Skeletal muscle tissue (tissue), 3 donors: ENCODE measurements at regions not wholly inside any gene's neighbourhood (a gene's known extent, or its start where the extent isn't known, plus 50 kb on each side); places are given as distances from the start of the nearest gene placed in this dataset.

Source experiments
- H3K27ac ChIP-seq: one replicate; pipeline ENCODE4 v1.7.0; 2013; ENCODE audit warnings: mild to moderate bottlenecking, low read depth, low read length, inconsistent platforms
- H3K27me3 ChIP-seq, 3 donors: one replicate each; pipeline ENCODE4 v1.7.0; 2013; ENCODE audit warnings: low read length in 3 of 3; ENCODE audit not compliant: control insufficient read depth in 3 of 3, insufficient read depth in 3 of 3
- H3K36me3 ChIP-seq, 3 donors: one replicate each; pipeline ENCODE4 v1.7.0; 2013; ENCODE audit warnings: low read length in 3 of 3; ENCODE audit not compliant: control insufficient read depth in 3 of 3, insufficient read depth in 3 of 3
- H3K4me1 ChIP-seq, 3 donors: one replicate each; pipeline ENCODE4 v1.7.0; 2013; ENCODE audit warnings: low read length in 3 of 3, mild to moderate bottlenecking in 3 of 3; ENCODE audit not compliant: control insufficient read depth in 3 of 3, insufficient read depth in 3 of 3
- H3K4me3 ChIP-seq, 3 donors: one replicate each; pipeline ENCODE4 v1.7.0; 2013; ENCODE audit warnings: low read length in 3 of 3
- H3K9ac ChIP-seq, 3 donors: one replicate each; pipeline ENCODE4 v1.7.0; 2013; ENCODE audit warnings: low read length in 3 of 3, mild to moderate bottlenecking in 3 of 3, moderate library complexity in 2 of 3, low read depth in 1 of 3
- H3K9me3 ChIP-seq, 3 donors: one replicate each; pipeline ENCODE4 v1.7.0; 2013; ENCODE audit warnings: low read length in 3 of 3; ENCODE audit not compliant: control insufficient read depth in 3 of 3
- donor health status: Osteomylitis.

DNA sequence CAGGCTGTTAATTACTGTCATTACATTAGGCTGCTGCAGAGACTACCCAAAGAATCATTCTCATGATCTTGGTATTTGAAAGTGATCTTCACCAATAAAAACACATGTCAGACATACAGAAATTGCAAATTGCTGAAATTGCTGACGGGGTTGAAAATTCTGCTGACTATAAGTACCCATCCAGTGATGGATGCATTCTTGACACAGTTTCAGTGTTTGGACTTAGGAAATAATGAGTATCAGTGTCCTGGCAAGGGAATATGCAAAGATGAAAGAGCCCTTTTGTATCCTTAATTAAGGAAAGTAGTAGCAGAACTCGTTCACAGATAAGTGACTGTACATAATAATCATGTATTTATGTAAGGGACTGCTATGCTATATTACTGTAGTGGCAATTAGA lies 221.1 kb upstream of the ATP5MC3 start:
- Histone ChIP-seq H3K9ac (no peak overlapping the region), H3K27me3 (peaks cover 0 to 2% (median 0%) of the 10 kb centered on the region in 3 donors), H3K36me3 (no peaks in the 10 kb centered on the region), H3K4me1 (no peaks in the 10 kb centered on the region), H3K27ac (no peak overlapping the region), H3K9me3 (no peaks in the 10 kb centered on the region), H3K4me3 (no peak overlapping the region)

- no peaks in the 10 kb centered on the region for H3K4me1 ChIP-seq
- no peak overlapping the region for H3K9ac ChIP-seq
- peaks cover 0 to 2% (median 0%) of the 10 kb centered on the region in 3 donors for H3K27me3 ChIP-seq
- H3K4me3 ChIP-seq: no peak overlapping the region
- no peaks in the 10 kb centered on the region for H3K36me3 ChIP-seq
- no peak overlapping the region for H3K27ac ChIP-seq
- no peaks in the 10 kb centered on the region for H3K9me3 ChIP-seq
Measured at GRCh38 chr2:175401956-175402469, 220.5 kb upstream of the ATP5MC3 start.

GRCh38 chr2:175400975-175401374 lies 219.5 kb upstream of the ATP5MC3 start:
- Histone ChIP-seq H3K4me3 (no peak overlapping the region), H3K36me3 (no peaks in the 10 kb centered on the region), H3K4me1 (no peaks in the 10 kb centered on the region), H3K27me3 (peaks cover 0 to 2% (median 0%) of the 10 kb centered on the region in 3 donors), H3K27ac (no peak overlapping the region), H3K9ac (no peak overlapping the region), H3K9me3 (no peaks in the 10 kb centered on the region)

DNA sequence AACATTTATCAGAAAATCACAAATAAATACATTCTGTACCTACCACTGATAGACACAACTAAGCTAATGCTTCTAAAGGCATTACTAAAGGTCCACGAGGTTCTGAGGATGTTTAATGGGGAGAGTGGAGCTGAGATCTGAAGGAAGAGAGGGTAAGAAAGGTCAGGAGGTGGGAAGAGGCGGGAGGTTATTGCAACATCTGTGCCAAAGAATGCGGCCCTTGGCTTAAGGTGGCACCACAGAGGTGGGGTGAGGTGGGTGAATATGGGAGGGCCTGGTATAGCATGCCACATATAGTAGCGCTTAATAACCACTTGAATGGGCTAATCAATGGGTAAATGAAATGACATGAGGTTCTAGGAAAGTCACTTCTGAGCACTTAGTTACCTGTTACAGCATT lies 217.8 kb upstream of the ATP5MC3 start:
- peaks cover 0 to 2% (median 0%) of the 10 kb centered on the region in 3 donors for H3K27me3 ChIP-seq
- H3K36me3 ChIP-seq: no peaks in the 10 kb centered on the region

DNA sequence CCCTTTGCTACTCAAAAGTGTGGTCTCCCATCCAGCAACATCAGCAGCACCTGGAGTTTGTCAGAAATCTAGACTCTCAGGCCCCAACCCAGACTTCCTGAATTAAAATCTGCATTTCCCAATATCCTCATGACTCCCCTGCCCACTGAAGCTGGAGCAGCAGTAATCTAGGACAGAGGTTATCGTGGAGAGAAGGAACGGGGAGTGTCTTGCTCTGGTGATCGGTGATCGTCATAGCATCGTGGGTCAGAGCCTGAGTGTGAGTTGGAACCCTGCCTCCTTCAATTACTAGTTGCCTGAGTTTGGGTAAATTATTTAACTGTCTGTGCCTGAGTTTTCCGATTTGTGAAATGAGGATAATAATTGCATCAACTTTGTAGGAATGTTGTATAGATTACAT lies 217.3 kb upstream of the ATP5MC3 start:
- Histone ChIP-seq H3K36me3 (no peaks in the 10 kb centered on the region), H3K9me3 (no peaks in the 10 kb centered on the region), H3K4me1 (no peaks in the 10 kb centered on the region), H3K27me3 (peaks cover 0 to 2% (median 0%) of the 10 kb centered on the region in 3 donors), H3K27ac (no peak overlapping the region), H3K9ac (no peak overlapping the region), H3K4me3 (no peak overlapping the region)

More for the DNA sequence above, 217.8 kb upstream of the ATP5MC3 start:
- Histone ChIP-seq H3K27ac (no peak overlapping the region), H3K4me1 (no peaks in the 10 kb centered on the region), H3K9ac (no peak overlapping the region), H3K9me3 (no peaks in the 10 kb centered on the region), H3K4me3 (no peak overlapping the region)

DNA sequence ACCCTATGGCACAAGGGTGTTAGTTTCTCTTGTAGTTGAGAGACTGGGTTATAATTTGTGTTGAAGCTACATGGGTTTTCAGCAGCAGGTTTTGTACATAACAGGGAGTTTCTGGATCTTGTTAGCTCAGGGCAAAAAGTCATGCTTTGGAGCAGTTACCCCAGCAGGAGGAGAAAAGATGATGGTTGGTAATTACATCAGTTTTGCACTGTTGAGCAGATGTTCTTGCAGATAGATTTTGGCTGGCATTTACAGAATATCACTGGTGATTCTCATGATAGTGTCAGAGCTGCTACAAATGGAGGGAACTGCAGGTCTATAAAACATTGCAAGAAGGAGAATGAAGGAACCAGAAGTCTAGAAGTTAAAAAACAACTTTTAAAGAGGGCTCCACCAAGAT lies 215.2 kb upstream of the ATP5MC3 start:
- H3K36me3 ChIP-seq: no peaks in the 10 kb centered on the region
- H3K4me1 ChIP-seq: no peaks in the 10 kb centered on the region
- H3K9me3 ChIP-seq: no peaks in the 10 kb centered on the region
- no peak overlapping the region for H3K9ac ChIP-seq
- peaks cover 0 to 2% (median 0%) of the 10 kb centered on the region in 3 donors for H3K27me3 ChIP-seq
- no peak overlapping the region for H3K27ac ChIP-seq
- H3K4me3 ChIP-seq: no peak overlapping the region

DNA sequence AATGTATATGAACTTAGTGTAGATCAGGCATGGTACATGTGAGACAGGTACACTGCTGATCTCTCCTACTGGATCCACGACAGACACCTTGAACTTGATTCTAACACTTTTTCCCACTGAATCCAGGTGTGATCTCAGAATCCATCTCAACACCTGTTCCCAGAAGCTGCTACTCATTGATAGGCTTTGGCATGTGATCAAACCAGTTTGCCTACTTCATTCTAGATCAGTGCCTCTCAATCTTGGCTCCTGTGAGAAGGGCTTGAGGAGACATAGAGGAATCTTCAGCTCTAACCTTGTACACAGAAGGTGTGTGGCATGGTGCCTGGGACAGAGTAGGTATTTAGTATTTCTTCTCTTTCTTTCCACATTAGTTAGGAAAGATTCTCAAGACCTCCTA lies 212.3 kb upstream of the ATP5MC3 start:
- Histone ChIP-seq H3K36me3 (no peaks in the 10 kb centered on the region), H3K9ac (no peak overlapping the region), H3K27me3 (no peaks in the 10 kb centered on the region), H3K27ac (no peak overlapping the region), H3K9me3 (no peaks in the 10 kb centered on the region), H3K4me1 (no peaks in the 10 kb centered on the region), H3K4me3 (no peak overlapping the region)

- H3K27me3 ChIP-seq: no peaks in the 10 kb centered on the region
- peaks cover 0 to 4% (median 2%) of the 10 kb centered on the region in 3 donors for H3K9me3 ChIP-seq
- H3K36me3 ChIP-seq: no peaks in the 10 kb centered on the region
Measured at GRCh38 chr2:175383286-175383685, 201.8 kb upstream of the ATP5MC3 start.

GRCh38 chr2:175373729-175374128 lies 192.2 kb upstream of the ATP5MC3 start:
- Histone ChIP-seq H3K9ac (no peak overlapping the region), H3K36me3 (no peaks in the 10 kb centered on the region), H3K9me3 (no peaks in the 10 kb centered on the region), H3K27me3 (peaks cover 0 to 5% (median 0%) of the 10 kb centered on the region in 3 donors), H3K4me1 (no peaks in the 10 kb centered on the region), H3K27ac (no peak overlapping the region), H3K4me3 (no peak overlapping the region)

More at GRCh38 chr2:175383286-175383685, 201.8 kb upstream of the ATP5MC3 start:
- Histone ChIP-seq H3K9ac (no peak overlapping the region), H3K4me3 (no peak overlapping the region), H3K4me1 (no peaks in the 10 kb centered on the region), H3K27ac (no peak overlapping the region)

GRCh38 chr2:175372704-175373701 lies 191.5 kb upstream of the ATP5MC3 start:
- H3K9ac ChIP-seq: no peak overlapping the region
- peaks cover 0 to 5% (median 0%) of the 10 kb centered on the region in 3 donors for H3K27me3 ChIP-seq
- H3K36me3 ChIP-seq: no peaks in the 10 kb centered on the region
- no peak overlapping the region for H3K27ac ChIP-seq
- H3K4me3 ChIP-seq: no peak overlapping the region
- H3K4me1 ChIP-seq: no peaks in the 10 kb centered on the region
- no peaks in the 10 kb centered on the region for H3K9me3 ChIP-seq
